A673 (cell line): ENCODE measurements at regions not wholly inside any gene's neighbourhood (a gene's known extent, or its start where the extent isn't known, plus 50 kb on each side); places are given as distances from the start of the nearest gene placed in this dataset.

Experiments used
- BruUV-seq: library from RNA; stranded (reverse); fragments of 400-500 nt; replicated peaks from 2 replicates; lab custom pipeline; 2021; lab: Mats Ljungman, UMichigan
- CTCF ChIA-PET: fragments of 300-600 bp; sonication (Branson Sonifier 250); formaldehyde crosslinking; loops from one replicate; lab custom pipeline; 2022; ENCODE audit warnings: antibody characterized with exemption; lab: Charles Lee
- POLR2A ChIA-PET: fragments of 300-600 bp; sonication (Branson Sonifier 250); formaldehyde crosslinking; loops from one replicate; lab custom pipeline; 2022; ENCODE audit warnings: antibody characterized with exemption; ENCODE audit not compliant: low non-redundant PET; lab: Charles Lee
- DNase-seq: peaks from one replicate; pipeline ENCODE4 v3.0.0-alpha.2; 2015; ENCODE audit warnings: low spot score
- H3K27ac ChIP-seq: fragments of 200-600 bp; sonication (generic); 2 replicates; pipeline ENCODE4 v1.5.1; 2016; ENCODE audit warnings: mixed run types, low read depth, mild to moderate bottlenecking, mixed read lengths, antibody characterized with exemption, low read length; ENCODE audit not compliant: poor library complexity, severe bottlenecking
- H3K27me3 ChIP-seq: fragments of 200-600 bp; sonication (generic); replicated peaks from 2 replicates; pipeline ENCODE4 v1.6.1; 2017; ENCODE audit warnings: mixed run types, low read depth, mild to moderate bottlenecking, mixed read lengths, antibody characterized with exemption, low read length; ENCODE audit not compliant: insufficient read depth, poor library complexity
- H3K36me3 ChIP-seq: fragments of 200-600 bp; sonication (generic); 2 replicates; pipeline ENCODE4 v1.6.1; 2016; ENCODE audit warnings: mixed run types, mild to moderate bottlenecking, mixed read lengths, antibody characterized with exemption, low read length; ENCODE audit not compliant: insufficient read depth, poor library complexity, severe bottlenecking
- H3K4me1 ChIP-seq: fragments of 200-600 bp; sonication (generic); 2 replicates; pipeline ENCODE4 v1.6.1; 2017; ENCODE audit warnings: mixed run types, mild to moderate bottlenecking, mixed read lengths, antibody characterized with exemption, low read length; ENCODE audit not compliant: insufficient read depth, poor library complexity, severe bottlenecking
- H3K4me3 ChIP-seq: fragments of 200-600 bp; sonication (generic); 2 replicates; pipeline ENCODE4 v1.5.1; 2016; ENCODE audit warnings: low read depth, mixed run types, mild to moderate bottlenecking, mixed read lengths, low read length; ENCODE audit not compliant: poor library complexity, severe bottlenecking
- H3K9me3 ChIP-seq: fragments of 200-600 bp; sonication (generic); 2 replicates; pipeline ENCODE4 v1.6.1; 2016; ENCODE audit warnings: mixed run types, low read depth, mild to moderate bottlenecking, mixed read lengths, antibody characterized with exemption, low read length; ENCODE audit not compliant: poor library complexity, severe bottlenecking
- EZH2 ChIP-seq: fragments of 200-600 bp; sonication (generic); IDR thresholded peaks from 2 replicates; pipeline ENCODE4 v1.6.1; 2017; ENCODE audit warnings: borderline replicate concordance, low read depth, mild to moderate bottlenecking, mixed read lengths, antibody characterized with exemption, low read length; ENCODE audit not compliant: poor library complexity, severe bottlenecking
- intact Hi-C: fragments of 100-400 bp; cut with micrococcal nuclease; formaldehyde crosslinking; loops from one replicate; pipeline ENCODE4 v1.10.0; 2022; ENCODE audit not compliant: unreplicated experiment
- TF ChIP-seq, protein P1 (sequence below): fragments of 300-800, 200-600 bp; sonication (generic); conservative IDR thresholded peaks from 2 replicates; pipeline ENCODE4 v1.5.1; 2017; ENCODE audit warnings: low read depth, mild to moderate bottlenecking, antibody characterized with exemption, low read length, moderate library complexity, mixed read lengths

DNA sequence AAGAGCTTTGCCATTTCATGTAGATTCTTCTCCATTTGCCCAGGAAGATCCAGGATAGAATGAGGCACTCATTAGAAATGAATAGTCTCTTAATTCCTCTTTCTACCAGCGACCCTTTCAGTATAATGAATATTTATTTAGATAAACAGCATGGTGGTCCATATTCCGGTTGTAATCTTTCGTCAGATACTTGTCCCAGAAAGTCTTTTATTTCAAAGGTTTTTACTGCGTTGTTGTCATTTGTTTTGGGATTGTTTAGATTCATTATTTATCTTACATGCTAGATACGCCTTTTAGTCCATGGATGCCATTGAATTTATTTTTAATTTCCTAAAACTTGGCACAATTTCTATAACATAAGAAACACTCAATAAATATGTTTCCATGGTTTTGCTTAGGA lies 139.7 kb upstream of the FLRT2 start:
- Histone ChIP-seq H3K4me1 (no peaks in the 10 kb centered on the region), H3K27ac (no peak overlapping the region), H3K9me3 (no peaks in the 10 kb centered on the region), H3K4me3 (no peak overlapping the region), H3K27me3 (no peaks in the 10 kb centered on the region), H3K36me3 (no peaks in the 10 kb centered on the region)
- no peak for DNase-seq
- intact Hi-C loops = no loop called here
- CTCF ChIA-PET = no interaction called here
- no peak for TF ChIP-seq EZH2
- TF ChIP-seq, protein P1, sequence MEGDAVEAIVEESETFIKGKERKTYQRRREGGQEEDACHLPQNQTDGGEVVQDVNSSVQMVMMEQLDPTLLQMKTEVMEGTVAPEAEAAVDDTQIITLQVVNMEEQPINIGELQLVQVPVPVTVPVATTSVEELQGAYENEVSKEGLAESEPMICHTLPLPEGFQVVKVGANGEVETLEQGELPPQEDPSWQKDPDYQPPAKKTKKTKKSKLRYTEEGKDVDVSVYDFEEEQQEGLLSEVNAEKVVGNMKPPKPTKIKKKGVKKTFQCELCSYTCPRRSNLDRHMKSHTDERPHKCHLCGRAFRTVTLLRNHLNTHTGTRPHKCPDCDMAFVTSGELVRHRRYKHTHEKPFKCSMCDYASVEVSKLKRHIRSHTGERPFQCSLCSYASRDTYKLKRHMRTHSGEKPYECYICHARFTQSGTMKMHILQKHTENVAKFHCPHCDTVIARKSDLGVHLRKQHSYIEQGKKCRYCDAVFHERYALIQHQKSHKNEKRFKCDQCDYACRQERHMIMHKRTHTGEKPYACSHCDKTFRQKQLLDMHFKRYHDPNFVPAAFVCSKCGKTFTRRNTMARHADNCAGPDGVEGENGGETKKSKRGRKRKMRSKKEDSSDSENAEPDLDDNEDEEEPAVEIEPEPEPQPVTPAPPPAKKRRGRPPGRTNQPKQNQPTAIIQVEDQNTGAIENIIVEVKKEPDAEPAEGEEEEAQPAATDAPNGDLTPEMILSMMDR = no peak
- POLR2A ChIA-PET = no interaction called here
- BruUV-seq = no TSS peak

DNA sequence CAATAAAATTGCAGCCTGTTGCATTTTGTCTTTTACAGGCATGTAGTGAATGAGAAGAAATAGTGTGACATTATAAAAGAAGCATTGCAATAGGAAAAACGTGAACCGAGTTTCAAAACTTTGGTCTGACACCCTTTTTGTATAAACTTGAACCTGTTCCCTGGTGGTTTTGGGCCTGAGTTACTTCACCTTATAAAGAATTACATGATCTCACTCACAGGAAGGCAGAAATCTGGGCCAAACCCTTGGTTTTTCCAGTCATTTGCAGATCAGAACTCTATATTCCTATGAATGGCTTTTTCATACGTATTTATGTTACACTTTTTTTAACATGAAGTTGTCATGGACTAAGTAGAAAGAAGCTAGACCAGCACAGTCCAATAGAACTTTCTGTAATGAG lies 138.5 kb upstream of the FLRT2 start:
- Histone ChIP-seq H3K4me1 (no peaks in the 10 kb centered on the region), H3K36me3 (no peaks in the 10 kb centered on the region), H3K27me3 (no peaks in the 10 kb centered on the region), H3K27ac (no peak overlapping the region), H3K9me3 (no peaks in the 10 kb centered on the region), H3K4me3 (no peak overlapping the region)
- DNase-seq = no peak
- intact Hi-C loops = no loop called here
- POLR2A ChIA-PET = no interaction called here
- CTCF ChIA-PET = no interaction called here
- no TSS peak for BruUV-seq
- TF ChIP-seq EZH2 = no peak
- TF ChIP-seq, protein P1 = no peak

DNA sequence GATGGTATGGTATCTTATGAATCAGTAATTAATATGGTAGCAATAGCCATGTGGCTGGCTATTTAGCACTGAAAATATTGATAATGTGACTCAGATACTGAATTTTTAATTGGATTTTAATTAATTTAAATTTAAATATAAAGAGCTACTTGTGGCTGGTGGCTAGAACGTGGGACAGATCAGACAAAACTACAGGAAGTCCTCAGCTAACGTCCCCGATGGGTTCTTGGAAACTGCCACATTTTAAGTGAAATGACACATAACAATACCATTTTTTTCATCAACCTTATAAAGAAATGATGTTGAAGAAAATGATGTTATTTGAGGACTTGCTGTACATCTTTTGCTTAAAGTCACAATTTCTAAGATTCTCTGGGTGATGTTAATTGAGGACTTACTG lies 138.1 kb upstream of the FLRT2 start:
- intact Hi-C loops = no loop called here
- H3K4me1 ChIP-seq = no peaks in the 10 kb centered on the region
- no peak overlapping the region for H3K4me3 ChIP-seq
- no peak overlapping the region for H3K27ac ChIP-seq
- no peaks in the 10 kb centered on the region for H3K27me3 ChIP-seq
- POLR2A ChIA-PET = no interaction called here
- H3K36me3 ChIP-seq = no peaks in the 10 kb centered on the region
- no peak for DNase-seq
- no TSS peak for BruUV-seq
- no peaks in the 10 kb centered on the region for H3K9me3 ChIP-seq
- TF ChIP-seq, protein P1 = no peak
- TF ChIP-seq EZH2 = no peak
- CTCF ChIA-PET = no interaction called here
